ENCODE measurements at regions not wholly inside any gene's neighbourhood (a gene's known extent, or its start where the extent isn't known, plus 50 kb on each side); places are given as distances from the start of the nearest gene placed in this dataset.

DNA sequence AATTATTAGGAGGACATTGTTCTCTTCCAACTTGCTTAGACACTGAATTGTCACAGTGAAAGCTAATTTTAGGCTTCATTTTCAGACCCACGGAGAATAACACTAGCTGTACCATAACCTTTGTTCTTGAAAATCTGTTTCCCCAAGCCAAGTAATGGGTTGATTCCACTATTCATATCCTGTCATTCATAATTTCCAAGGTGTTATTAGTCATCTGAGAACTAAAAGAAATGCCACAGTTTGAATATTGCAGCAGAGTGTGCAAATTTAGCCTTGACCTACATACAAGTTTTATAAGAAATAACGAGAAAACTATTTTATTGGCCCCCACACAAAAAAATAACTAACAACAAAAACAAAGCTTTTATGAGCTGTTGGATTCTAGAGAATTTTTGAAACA lies 148.5 kb upstream of the TYRP1 start:
- TF ChIP-seq, protein P1, sequence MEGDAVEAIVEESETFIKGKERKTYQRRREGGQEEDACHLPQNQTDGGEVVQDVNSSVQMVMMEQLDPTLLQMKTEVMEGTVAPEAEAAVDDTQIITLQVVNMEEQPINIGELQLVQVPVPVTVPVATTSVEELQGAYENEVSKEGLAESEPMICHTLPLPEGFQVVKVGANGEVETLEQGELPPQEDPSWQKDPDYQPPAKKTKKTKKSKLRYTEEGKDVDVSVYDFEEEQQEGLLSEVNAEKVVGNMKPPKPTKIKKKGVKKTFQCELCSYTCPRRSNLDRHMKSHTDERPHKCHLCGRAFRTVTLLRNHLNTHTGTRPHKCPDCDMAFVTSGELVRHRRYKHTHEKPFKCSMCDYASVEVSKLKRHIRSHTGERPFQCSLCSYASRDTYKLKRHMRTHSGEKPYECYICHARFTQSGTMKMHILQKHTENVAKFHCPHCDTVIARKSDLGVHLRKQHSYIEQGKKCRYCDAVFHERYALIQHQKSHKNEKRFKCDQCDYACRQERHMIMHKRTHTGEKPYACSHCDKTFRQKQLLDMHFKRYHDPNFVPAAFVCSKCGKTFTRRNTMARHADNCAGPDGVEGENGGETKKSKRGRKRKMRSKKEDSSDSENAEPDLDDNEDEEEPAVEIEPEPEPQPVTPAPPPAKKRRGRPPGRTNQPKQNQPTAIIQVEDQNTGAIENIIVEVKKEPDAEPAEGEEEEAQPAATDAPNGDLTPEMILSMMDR (IDR thresholded peaks at IDR 0.05): no peak
- no peak for TF ChIP-seq ZFX (IDR thresholded peaks at IDR 0.05; ENCODE audit: borderline replicate concordance)

All from 22Rv1 (cell line).